ENCODE measurements at regions not wholly inside any gene's neighbourhood (a gene's known extent, or its start where the extent isn't known, plus 50 kb on each side); places are given as distances from the start of the nearest gene placed in this dataset.

DNA sequence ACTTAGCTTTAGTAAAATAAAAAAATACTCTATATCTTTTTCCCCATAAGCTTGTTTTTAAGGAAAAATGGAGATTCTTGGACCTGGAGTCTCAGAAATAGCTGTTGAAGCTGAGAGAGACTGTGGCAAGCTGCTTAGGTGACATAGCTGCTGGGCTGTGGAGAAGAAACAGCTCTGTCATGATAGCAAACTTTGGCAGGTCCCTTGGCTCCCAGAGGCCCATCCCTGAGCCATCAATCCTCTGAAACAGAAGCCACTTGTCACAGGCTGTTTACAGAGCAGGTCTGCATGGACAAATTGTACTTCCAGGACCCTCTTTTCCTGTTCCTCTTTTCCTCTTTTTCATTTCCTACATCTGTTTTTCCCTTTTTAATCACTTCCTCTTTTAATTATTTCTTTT, 1370.1 kb upstream of the CRIM1 start:
- Histone ChIP-seq H3F3A (ENCODE audit: low read length, unreplicated experiment) (no peaks in the 10 kb centered on the region), H2AFZ (ENCODE audit: low read length) (no peak overlapping the region), H3K9me3 (ENCODE audit: low read length) (0 out of 2 replicates have a peak, but pooled peaks cover 4% of the 10 kb centered on the region), H3K27me3 (ENCODE audit: low read length) (no peaks in the 10 kb centered on the region), H3K4me1 (ENCODE audit: insufficient read depth, low read length) (no peaks in the 10 kb centered on the region), H3K27ac (ENCODE audit: low read length) (no peak overlapping the region), H3K9ac (ENCODE audit: low read length) (no peak overlapping the region), H3K4me2 (ENCODE audit: low read length) (no peak overlapping the region), H3K36me3 (ENCODE audit: low read depth, low read length) (no peaks in the 10 kb centered on the region), H4K20me1 (ENCODE audit: low read length) (no peaks in the 10 kb centered on the region), H3K79me2 (ENCODE audit: low read length) (no peaks in the 10 kb centered on the region), H3K9me2 (replicated peaks; ENCODE audit: low read length) (no peaks in the 10 kb centered on the region), H3K4me3 (ENCODE audit: low read length) (no peak overlapping the region)
- TF ChIP-seq EZH2 (IDR thresholded peaks at IDR 0.05; ENCODE audit: low read length, unreplicated experiment) (no peak), EZH2phosphoT487 (IDR thresholded peaks at IDR 0.05; ENCODE audit: borderline replicate concordance, low read length) (no peak)
- TF ChIP-seq, protein P1, sequence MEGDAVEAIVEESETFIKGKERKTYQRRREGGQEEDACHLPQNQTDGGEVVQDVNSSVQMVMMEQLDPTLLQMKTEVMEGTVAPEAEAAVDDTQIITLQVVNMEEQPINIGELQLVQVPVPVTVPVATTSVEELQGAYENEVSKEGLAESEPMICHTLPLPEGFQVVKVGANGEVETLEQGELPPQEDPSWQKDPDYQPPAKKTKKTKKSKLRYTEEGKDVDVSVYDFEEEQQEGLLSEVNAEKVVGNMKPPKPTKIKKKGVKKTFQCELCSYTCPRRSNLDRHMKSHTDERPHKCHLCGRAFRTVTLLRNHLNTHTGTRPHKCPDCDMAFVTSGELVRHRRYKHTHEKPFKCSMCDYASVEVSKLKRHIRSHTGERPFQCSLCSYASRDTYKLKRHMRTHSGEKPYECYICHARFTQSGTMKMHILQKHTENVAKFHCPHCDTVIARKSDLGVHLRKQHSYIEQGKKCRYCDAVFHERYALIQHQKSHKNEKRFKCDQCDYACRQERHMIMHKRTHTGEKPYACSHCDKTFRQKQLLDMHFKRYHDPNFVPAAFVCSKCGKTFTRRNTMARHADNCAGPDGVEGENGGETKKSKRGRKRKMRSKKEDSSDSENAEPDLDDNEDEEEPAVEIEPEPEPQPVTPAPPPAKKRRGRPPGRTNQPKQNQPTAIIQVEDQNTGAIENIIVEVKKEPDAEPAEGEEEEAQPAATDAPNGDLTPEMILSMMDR (conservative IDR thresholded peaks at IDR 0.05; ENCODE audit: low read depth, low read length), result no peak
- intact Hi-C loops (cut with micrococcal nuclease), result no loop called here
- DNase-seq, result no peak
- no TSS peak for BruUV-seq (replicated peaks)
- ChIA-PET POLR2A (ENCODE audit: unreplicated experiment) (no interaction called here), CTCF (no interaction called here)
- ATAC-seq, result no peak

DNA sequence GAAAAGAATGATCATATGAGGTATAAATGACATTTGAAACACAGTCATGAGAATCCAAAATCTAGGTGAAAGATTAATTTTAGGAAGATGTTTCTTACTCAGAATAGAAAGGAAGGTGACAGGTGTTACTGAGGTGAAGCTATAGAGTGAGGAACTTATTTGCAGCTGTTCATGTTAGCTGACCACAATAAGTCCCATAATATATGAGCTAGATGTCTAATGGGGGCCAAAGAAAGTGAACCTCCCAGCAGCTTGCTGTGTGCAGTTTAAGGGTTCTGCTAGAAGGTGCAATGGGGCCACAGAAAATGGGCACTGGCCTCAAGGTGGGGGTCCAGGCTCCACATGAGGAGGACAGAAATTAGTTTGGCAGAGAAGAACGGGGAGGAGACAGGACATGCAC, 1374.9 kb upstream of the CRIM1 start:
- Histone ChIP-seq H3K9me3 (ENCODE audit: low read length) (0 out of 2 replicates have a peak, but pooled peaks cover 4% of the 10 kb centered on the region), H3K27ac (ENCODE audit: low read length) (no peak overlapping the region), H3F3A (ENCODE audit: low read length, unreplicated experiment) (no peaks in the 10 kb centered on the region), H3K4me1 (ENCODE audit: insufficient read depth, low read length) (no peaks in the 10 kb centered on the region), H3K9me2 (replicated peaks; ENCODE audit: low read length) (no peaks in the 10 kb centered on the region), H3K4me2 (ENCODE audit: low read length) (no peak overlapping the region), H2AFZ (ENCODE audit: low read length) (no peak overlapping the region), H3K27me3 (ENCODE audit: low read length) (no peaks in the 10 kb centered on the region), H3K4me3 (ENCODE audit: low read length) (no peak overlapping the region), H3K79me2 (ENCODE audit: low read length) (no peaks in the 10 kb centered on the region), H3K36me3 (ENCODE audit: low read depth, low read length) (no peaks in the 10 kb centered on the region), H4K20me1 (ENCODE audit: low read length) (no peaks in the 10 kb centered on the region), H3K9ac (ENCODE audit: low read length) (no peak overlapping the region)
- DNase-seq (no peak), ATAC-seq (no peak)
- intact Hi-C loops (cut with micrococcal nuclease), result no loop called here
- ChIA-PET POLR2A (ENCODE audit: unreplicated experiment) (no interaction called here), CTCF (no interaction called here)
- TF ChIP-seq EZH2 (IDR thresholded peaks at IDR 0.05; ENCODE audit: low read length, unreplicated experiment) (no peak), EZH2phosphoT487 (IDR thresholded peaks at IDR 0.05; ENCODE audit: borderline replicate concordance, low read length) (no peak)
- TF ChIP-seq, protein P1 (conservative IDR thresholded peaks at IDR 0.05; ENCODE audit: low read depth, low read length), result no peak
- BruUV-seq (replicated peaks), result no TSS peak

DNA sequence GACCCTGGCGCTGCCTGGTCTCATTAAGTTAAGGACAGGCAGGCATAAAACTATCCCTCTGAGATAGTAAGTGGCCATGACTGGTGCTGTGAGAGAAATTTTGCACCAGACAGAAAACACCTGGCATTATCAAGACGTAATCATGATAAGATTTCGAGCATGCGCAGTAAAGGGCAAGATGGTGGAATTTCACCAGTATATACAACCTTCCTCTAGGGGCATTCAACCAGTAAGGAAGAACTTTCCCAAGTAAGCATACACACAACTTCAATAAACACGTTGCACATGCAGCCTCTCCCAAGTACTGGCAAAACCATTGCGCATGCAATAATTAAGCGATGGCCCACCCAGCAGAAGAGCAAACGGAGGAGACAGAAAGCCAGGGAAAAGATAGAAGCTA, 1376.4 kb upstream of the CRIM1 start:
- POLR2A ChIA-PET (ENCODE audit: unreplicated experiment), result no interaction called here
- Histone ChIP-seq H3K27me3 (ENCODE audit: low read length) (no peaks in the 10 kb centered on the region), H3K27ac (ENCODE audit: low read length) (no peak overlapping the region), H3K9me3 (ENCODE audit: low read length) (0 out of 2 replicates have a peak, but pooled peaks cover 4% of the 10 kb centered on the region), H3K36me3 (ENCODE audit: low read depth, low read length) (no peaks in the 10 kb centered on the region), H2AFZ (ENCODE audit: low read length) (no peak overlapping the region), H3K4me1 (ENCODE audit: insufficient read depth, low read length) (no peaks in the 10 kb centered on the region), H3F3A (ENCODE audit: low read length, unreplicated experiment) (no peaks in the 10 kb centered on the region), H3K9me2 (replicated peaks; ENCODE audit: low read length) (no peaks in the 10 kb centered on the region), H4K20me1 (ENCODE audit: low read length) (no peaks in the 10 kb centered on the region), H3K4me2 (ENCODE audit: low read length) (no peak overlapping the region), H3K79me2 (ENCODE audit: low read length) (no peaks in the 10 kb centered on the region), H3K9ac (ENCODE audit: low read length) (no peak overlapping the region), H3K4me3 (ENCODE audit: low read length) (no peak overlapping the region)
- no TSS peak for BruUV-seq (replicated peaks)
- TF ChIP-seq, protein P1 (conservative IDR thresholded peaks at IDR 0.05; ENCODE audit: low read depth, low read length), result no peak
- no peak for TF ChIP-seq EZH2 (IDR thresholded peaks at IDR 0.05; ENCODE audit: low read length, unreplicated experiment)
- no peak for TF ChIP-seq EZH2phosphoT487 (IDR thresholded peaks at IDR 0.05; ENCODE audit: borderline replicate concordance, low read length)
- DNase-seq (no peak), ATAC-seq (no peak)
- intact Hi-C loops (cut with micrococcal nuclease), result no loop called here
- CTCF ChIA-PET, result no interaction called here
